ENCODE measurements at regions not wholly inside any gene's neighbourhood (a gene's known extent, or its start where the extent isn't known, plus 50 kb on each side); places are given as distances from the start of the nearest gene placed in this dataset.

DNA sequence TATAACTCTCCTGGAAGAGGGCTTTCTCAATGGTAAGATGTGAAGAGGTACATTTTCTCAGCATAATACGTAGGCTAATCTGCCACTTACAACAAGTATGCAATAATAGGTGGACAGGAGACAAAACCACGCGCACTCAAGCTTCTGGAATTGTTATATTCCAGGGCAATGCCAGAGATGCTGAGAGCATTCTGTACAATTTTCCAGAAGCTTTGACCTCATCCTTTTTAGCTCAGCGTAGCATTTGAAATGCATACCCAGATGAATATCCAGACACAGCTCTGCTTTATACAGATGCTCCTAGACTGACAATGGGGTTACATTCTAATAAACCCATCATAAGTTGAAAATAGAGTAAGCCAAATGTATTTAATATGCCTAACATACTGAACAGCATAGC lies 1492.4 kb upstream of the FLRT2 start:
- TF ChIP-seq, protein P1, sequence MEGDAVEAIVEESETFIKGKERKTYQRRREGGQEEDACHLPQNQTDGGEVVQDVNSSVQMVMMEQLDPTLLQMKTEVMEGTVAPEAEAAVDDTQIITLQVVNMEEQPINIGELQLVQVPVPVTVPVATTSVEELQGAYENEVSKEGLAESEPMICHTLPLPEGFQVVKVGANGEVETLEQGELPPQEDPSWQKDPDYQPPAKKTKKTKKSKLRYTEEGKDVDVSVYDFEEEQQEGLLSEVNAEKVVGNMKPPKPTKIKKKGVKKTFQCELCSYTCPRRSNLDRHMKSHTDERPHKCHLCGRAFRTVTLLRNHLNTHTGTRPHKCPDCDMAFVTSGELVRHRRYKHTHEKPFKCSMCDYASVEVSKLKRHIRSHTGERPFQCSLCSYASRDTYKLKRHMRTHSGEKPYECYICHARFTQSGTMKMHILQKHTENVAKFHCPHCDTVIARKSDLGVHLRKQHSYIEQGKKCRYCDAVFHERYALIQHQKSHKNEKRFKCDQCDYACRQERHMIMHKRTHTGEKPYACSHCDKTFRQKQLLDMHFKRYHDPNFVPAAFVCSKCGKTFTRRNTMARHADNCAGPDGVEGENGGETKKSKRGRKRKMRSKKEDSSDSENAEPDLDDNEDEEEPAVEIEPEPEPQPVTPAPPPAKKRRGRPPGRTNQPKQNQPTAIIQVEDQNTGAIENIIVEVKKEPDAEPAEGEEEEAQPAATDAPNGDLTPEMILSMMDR (IDR thresholded peaks at IDR 0.05): no peak
- TF ChIP-seq POLR2A (IDR thresholded peaks at IDR 0.05): no peak
